ENCODE measurements at regions not wholly inside any gene's neighbourhood (a gene's known extent, or its start where the extent isn't known, plus 50 kb on each side); places are given as distances from the start of the nearest gene placed in this dataset.

GRCh38 chr1:235045034-235045690 is 83.5 kb downstream of the TOMM20 start:
- no peaks in the 10 kb centered on the region for H3K36me3 ChIP-seq (ENCODE audit: insufficient read depth, low read length)
- no peak overlapping the region for H3K9ac ChIP-seq (ENCODE audit: low read depth, low read length)
- H3K9me3 ChIP-seq (ENCODE audit: control insufficient read depth, insufficient read depth, low read length), result no peaks in the 10 kb centered on the region
- no peaks in the 10 kb centered on the region for H3K4me1 ChIP-seq (ENCODE audit: insufficient read depth, low read length)

GRCh38 chr1:235043234-235043633 is 85.4 kb downstream of the TOMM20 start:
- Histone ChIP-seq H3K4me1 (ENCODE audit: insufficient read depth, low read length) (no peaks in the 10 kb centered on the region), H3K9me3 (ENCODE audit: control insufficient read depth, insufficient read depth, low read length) (peaks cover 7% of the 10 kb centered on the region; the same call in 1 of the 2 replicates)

GRCh38 chr1:235038701-235039100 is 89.9 kb downstream of the TOMM20 start:
- H3K9me3 ChIP-seq (ENCODE audit: control insufficient read depth, insufficient read depth, low read length), result peaks cover 7% of the 10 kb centered on the region; the same call in 1 of the 2 replicates
- no peaks in the 10 kb centered on the region for H3K36me3 ChIP-seq (ENCODE audit: insufficient read depth, low read length)
- H3K9ac ChIP-seq (ENCODE audit: low read depth, low read length), result no peak overlapping the region
- no peaks in the 10 kb centered on the region for H3K4me1 ChIP-seq (ENCODE audit: insufficient read depth, low read length)

More at GRCh38 chr1:235043234-235043633, 85.4 kb downstream of the TOMM20 start:
- Histone ChIP-seq H3K36me3 (ENCODE audit: insufficient read depth, low read length) (no peaks in the 10 kb centered on the region), H3K9ac (ENCODE audit: low read depth, low read length) (no peak overlapping the region)

GRCh38 chr1:235035928-235036327 is 92.7 kb downstream of the TOMM20 start:
- no peaks in the 10 kb centered on the region for H3K36me3 ChIP-seq (ENCODE audit: insufficient read depth, low read length)
- H3K4me1 ChIP-seq (ENCODE audit: insufficient read depth, low read length), result no peaks in the 10 kb centered on the region
- no peak overlapping the region for H3K9ac ChIP-seq (ENCODE audit: low read depth, low read length)
- H3K9me3 ChIP-seq (ENCODE audit: control insufficient read depth, insufficient read depth, low read length), result peaks cover 7% of the 10 kb centered on the region; the same call in 1 of the 2 replicates

- Histone ChIP-seq H3K9me3 (ENCODE audit: control insufficient read depth, insufficient read depth, low read length) (no peaks in the 10 kb centered on the region; the same call in 1 of the 2 replicates), H3K9ac (ENCODE audit: low read depth, low read length) (no peak overlapping the region), H3K36me3 (ENCODE audit: insufficient read depth, low read length) (no peaks in the 10 kb centered on the region), H3K4me1 (ENCODE audit: insufficient read depth, low read length) (no peaks in the 10 kb centered on the region)
Observed at GRCh38 chr1:235030919-235031596, 97.6 kb downstream of the TOMM20 start.

- H3K36me3 ChIP-seq (ENCODE audit: insufficient read depth, low read length), result no peaks in the 10 kb centered on the region
- no peak overlapping the region for H3K9ac ChIP-seq (ENCODE audit: low read depth, low read length)
- H3K9me3 ChIP-seq (ENCODE audit: control insufficient read depth, insufficient read depth, low read length), result no peaks in the 10 kb centered on the region; the same call in 1 of the 2 replicates
- peaks cover 13% of the 10 kb centered on the region for H3K4me1 ChIP-seq (ENCODE audit: insufficient read depth, low read length)
Observed at GRCh38 chr1:235027862-235028250, 100.8 kb downstream of the TOMM20 start.

- Histone ChIP-seq H3K9me3 (ENCODE audit: control insufficient read depth, insufficient read depth, low read length) (no peaks in the 10 kb centered on the region; the same call in 1 of the 2 replicates), H3K36me3 (ENCODE audit: insufficient read depth, low read length) (no peaks in the 10 kb centered on the region), H3K4me1 (ENCODE audit: insufficient read depth, low read length) (peaks cover 19% of the 10 kb centered on the region), H3K9ac (ENCODE audit: low read depth, low read length) (no peak overlapping the region)
Observed at GRCh38 chr1:235027076-235027861, 101.4 kb downstream of the TOMM20 start.

- no peaks in the 10 kb centered on the region for H3K36me3 ChIP-seq (ENCODE audit: insufficient read depth, low read length)
- H3K9me3 ChIP-seq (ENCODE audit: control insufficient read depth, insufficient read depth, low read length), result no peaks in the 10 kb centered on the region
- no peak overlapping the region for H3K9ac ChIP-seq (ENCODE audit: low read depth, low read length)
- peaks cover 23% of the 10 kb centered on the region for H3K4me1 ChIP-seq (ENCODE audit: insufficient read depth, low read length)
Observed at GRCh38 chr1:235025422-235025984, 103.1 kb downstream of the TOMM20 start.

GRCh38 chr1:235024711-235025421 is 103.8 kb downstream of the TOMM20 start:
- no peaks in the 10 kb centered on the region for H3K36me3 ChIP-seq (ENCODE audit: insufficient read depth, low read length)
- H3K4me1 ChIP-seq (ENCODE audit: insufficient read depth, low read length), result peaks cover 23% of the 10 kb centered on the region
- no peaks in the 10 kb centered on the region for H3K9me3 ChIP-seq (ENCODE audit: control insufficient read depth, insufficient read depth, low read length)
- no peak overlapping the region for H3K9ac ChIP-seq (ENCODE audit: low read depth, low read length)

GRCh38 chr1:235023711-235024439 is 104.8 kb downstream of the TOMM20 start:
- Histone ChIP-seq H3K9me3 (ENCODE audit: control insufficient read depth, insufficient read depth, low read length) (no peaks in the 10 kb centered on the region), H3K9ac (ENCODE audit: low read depth, low read length) (no peak overlapping the region), H3K36me3 (ENCODE audit: insufficient read depth, low read length) (no peaks in the 10 kb centered on the region), H3K4me1 (ENCODE audit: insufficient read depth, low read length) (peaks cover 23% of the 10 kb centered on the region)

- peaks cover 23% of the 10 kb centered on the region for H3K4me1 ChIP-seq (ENCODE audit: insufficient read depth, low read length)
- H3K36me3 ChIP-seq (ENCODE audit: insufficient read depth, low read length), result no peaks in the 10 kb centered on the region
- no peaks in the 10 kb centered on the region for H3K9me3 ChIP-seq (ENCODE audit: control insufficient read depth, insufficient read depth, low read length)
- H3K9ac ChIP-seq (ENCODE audit: low read depth, low read length), result no peak overlapping the region
Observed at GRCh38 chr1:235022981-235023710, 105.5 kb downstream of the TOMM20 start.

- peaks cover 23% of the 10 kb centered on the region for H3K4me1 ChIP-seq (ENCODE audit: insufficient read depth, low read length)
- H3K9ac ChIP-seq (ENCODE audit: low read depth, low read length), result no peak overlapping the region
- no peaks in the 10 kb centered on the region for H3K9me3 ChIP-seq (ENCODE audit: control insufficient read depth, insufficient read depth, low read length)
- H3K36me3 ChIP-seq (ENCODE audit: insufficient read depth, low read length), result no peaks in the 10 kb centered on the region
Observed at GRCh38 chr1:235022341-235022980, 106.2 kb downstream of the TOMM20 start.
